ENCODE measurements at regions not wholly inside any gene's neighbourhood (a gene's known extent, or its start where the extent isn't known, plus 50 kb on each side); places are given as distances from the start of the nearest gene placed in this dataset.
"Not testable (repeated sequence)": the region's sequence is repeated elsewhere in the genome, so short reads cannot be mapped to it uniquely, and the experiment has no call there.

DNA sequence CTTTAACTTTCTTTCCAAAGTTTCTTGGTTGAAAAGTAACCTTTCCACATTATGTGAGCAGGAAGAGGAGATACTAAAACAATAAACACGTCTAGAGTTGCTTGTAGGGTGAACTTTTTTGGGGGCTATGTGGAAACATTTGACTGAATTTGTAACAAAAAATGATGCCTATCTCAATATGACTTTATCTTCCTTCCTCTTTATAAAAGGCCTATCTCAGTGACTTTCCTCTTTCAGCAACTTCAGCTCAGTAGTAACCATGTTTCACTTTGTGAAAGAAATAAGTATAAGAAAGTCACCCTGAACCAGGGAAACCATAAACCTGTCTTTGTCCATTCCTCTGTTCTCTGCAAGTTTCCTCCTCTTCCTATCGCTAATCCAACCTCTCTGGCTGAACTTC, 124.7 kb upstream of the TMEM164 start:
- DNase-seq (ENCODE audit: low spot score) = no peak

DNA sequence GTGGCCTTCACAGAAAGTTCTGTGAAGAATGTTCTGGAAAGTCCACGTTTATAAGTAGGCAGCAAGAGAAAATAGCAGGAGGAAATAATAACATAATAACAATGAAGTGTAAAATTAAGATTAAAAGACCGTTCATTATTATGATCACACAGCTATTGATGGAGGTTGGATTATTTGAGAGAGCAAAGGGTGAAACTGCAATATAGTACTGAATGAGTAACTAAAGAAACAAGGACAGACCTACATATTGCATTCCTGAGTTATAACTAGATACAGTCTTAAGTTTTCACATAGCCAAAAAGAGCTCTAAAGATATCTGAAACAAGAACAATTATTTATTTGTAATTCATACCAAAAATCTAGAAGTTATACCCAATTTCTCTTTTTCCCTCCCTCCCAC, 122.9 kb upstream of the TMEM164 start:
- DNase-seq (ENCODE audit: low spot score) = no peak

DNA sequence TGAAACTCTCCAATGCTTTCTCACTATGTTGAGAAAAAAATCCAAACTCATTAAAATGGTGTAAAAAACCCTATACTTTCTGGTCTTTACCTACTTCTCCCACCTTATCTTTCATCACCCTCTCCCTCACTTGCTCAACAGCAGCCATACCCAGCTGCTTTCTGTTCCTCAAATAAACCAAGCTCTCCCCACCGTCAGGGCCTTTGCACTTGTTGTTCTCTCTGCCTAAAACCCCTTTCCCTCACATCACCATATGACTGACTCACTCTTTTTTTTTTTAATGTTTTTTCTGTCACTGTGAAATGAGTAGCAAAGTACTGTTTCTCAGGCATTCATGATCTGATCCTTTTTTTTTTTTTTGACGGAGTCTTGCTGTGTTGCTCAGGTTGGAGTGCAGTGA, 122.3 kb upstream of the TMEM164 start:
- no peak for DNase-seq (ENCODE audit: low spot score)

DNA sequence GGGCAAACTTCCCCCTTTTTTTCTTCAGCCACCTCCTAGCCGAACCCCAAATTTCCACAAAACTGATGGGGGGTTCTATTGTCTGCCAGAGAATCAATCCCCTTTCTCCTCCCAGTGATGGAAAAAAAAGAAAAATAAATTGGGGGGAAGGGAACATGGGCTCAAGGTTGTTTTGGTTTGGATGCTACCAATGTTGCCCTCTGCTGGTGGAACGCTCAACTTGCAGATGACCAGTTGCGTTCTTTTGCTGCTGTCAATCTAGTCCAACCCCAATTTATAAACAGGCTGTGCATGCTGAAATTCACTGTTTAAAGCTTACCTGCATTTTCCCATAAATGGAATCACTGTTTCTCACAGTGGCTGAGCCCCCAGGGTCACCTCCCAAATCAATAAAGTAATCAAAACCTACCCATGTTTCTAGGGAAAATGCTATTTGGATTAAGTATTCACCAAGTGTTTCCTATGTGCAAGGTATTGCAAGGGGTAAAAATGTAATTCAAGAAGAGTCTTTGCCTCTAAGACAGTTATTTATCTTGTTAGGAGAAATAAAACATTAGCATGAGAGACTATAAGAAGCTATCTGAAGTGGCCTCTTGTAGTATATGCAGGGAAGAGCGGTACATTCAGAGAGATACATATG, 116.7 kb upstream of the TMEM164 start:
- peak; percentile 50 for DNase-seq (ENCODE audit: low spot score)

DNA sequence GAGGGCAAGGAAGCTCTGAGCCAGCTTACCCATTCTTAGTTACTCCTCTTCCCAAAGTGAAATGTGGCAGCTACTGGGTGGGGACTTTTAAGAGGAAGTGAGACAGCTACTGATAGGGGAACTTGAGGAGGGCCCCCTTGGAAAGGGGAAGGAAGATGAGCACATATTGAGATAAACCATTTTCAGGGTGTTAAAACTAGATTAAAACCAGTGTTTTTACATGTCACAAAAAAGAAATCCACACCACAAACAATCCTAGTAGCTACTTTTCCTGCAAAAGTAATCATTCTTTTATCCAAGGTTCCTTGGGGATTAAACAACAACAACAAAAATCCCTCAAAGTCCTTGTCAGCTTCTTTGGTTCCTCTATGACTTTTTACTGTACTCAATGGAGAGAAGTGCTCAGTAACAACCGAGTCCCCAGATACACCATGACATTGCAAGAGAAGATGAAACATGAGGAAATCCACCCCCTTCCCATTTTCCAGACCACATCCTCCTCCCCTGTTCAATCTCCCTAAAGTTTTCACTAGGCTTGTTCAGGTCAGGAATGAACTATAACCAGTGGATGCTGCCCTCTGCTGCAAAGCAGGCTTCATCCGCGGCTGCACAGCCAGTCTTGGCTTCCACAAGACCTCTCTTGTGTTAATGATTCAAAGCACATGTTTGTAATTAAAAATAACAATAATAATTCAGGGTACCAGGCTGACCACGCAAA, 113.5 kb upstream of the TMEM164 start:
- peak; percentile 14 for DNase-seq (ENCODE audit: low spot score)

DNA sequence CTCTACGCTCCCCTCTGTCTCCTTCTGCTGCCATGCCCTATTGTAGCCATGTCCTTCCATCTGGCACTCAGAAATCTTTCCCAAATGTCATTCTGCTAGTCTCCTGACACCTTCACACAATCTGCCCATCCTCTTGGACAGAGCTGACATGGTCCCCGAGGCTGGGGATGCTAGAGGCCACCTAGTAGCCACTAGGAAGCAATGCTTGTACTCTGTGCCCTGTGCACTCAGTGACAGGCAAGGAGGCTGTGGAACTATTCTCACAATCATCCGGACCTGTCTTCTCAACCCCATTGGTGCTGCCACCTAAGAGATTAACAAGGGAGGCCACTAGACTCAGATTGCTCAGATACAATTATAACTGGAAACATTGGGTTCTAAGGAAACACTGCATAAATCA, 112.6 kb upstream of the TMEM164 start:
- DNase-seq (ENCODE audit: low spot score) = no peak

DNA sequence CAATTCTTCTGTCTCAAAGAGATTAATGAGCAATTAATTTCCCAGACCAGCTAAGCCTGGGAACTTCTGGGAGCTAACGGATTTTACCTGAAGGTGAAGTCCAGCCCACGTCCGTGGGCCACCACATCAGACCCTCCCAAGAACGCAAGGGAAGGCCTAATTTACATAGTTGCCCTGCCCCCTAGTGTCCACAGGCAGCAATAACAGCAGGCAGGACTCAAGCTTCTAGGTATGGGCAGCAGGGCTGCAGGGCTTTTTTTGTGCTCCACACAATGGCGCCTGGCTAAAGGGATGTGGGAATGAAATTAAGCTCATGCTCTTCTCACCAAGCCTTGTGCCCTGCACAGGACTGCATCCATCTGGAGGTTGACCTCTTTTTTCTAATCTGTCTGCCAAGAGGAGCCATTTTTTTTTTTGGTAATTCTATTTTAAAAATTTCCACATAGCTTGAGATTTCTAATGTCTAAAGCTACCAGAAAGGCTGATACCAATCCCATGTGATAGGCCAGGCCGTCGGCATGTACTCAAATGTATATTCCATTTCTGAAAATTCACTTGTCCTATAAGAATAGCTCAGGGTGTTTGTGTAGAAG, 111.9 kb upstream of the TMEM164 start:
- peak; percentile 63 for DNase-seq (ENCODE audit: low spot score)

DNA sequence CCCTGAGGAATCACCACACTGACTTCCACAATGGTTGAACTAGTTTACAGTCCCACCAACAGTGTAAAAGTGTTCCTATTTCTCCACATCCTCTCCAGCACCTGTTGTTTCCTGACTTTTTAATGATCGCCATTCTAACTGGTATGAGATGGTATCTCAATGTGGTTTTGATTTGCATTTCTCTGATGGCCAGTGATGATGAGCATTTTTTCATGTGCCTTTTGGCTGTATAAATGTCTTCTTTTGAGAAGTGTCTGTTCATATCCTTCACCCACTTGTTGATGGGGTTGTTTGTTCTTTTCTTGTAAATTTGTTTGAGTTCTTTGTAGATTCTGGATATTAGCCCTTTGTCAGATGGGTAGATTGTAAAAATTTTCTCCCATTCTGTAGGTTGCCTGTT, 106.9 kb upstream of the TMEM164 start:
- DNase-seq (ENCODE audit: low spot score) = not testable (repeated sequence)

DNA sequence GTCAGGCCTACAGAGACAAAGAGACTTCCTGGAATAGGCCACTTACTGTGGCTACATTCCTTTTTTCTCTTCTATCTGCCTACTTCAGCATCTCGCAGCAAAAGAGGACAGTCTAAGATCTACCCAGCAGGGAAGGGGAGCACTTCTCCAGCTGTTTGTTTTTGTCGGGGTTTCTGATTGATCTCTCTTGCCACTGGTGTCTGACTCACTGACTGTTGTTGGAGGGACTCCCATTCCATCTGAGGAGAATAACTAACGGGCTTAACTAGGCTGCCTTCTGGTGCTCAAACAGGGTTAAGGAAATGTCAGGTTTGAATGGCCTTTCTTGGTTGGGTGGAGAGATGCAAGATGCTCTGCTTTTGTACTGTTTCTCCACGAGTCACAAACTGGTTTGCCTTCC, 100.2 kb upstream of the TMEM164 start:
- DNase-seq (ENCODE audit: low spot score) = no peak

DNA sequence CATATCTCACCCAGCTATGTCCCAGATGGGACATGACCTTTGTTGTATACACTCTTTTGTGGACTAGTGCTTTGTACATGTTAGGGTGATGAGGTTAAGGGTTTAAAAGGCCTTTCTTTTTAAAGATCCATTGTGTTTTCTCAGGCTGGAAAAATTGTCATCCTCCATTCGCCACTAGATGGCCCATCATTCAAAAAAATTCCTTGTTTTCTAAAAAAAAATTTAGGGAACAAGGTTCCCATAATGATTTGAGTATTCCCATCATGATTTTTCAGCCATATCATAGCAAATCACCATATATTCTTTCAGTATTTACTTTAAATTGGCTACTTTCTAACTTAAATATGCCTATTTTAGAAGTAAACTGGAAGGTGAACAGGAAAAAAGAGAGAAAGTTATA, 91.9 kb upstream of the TMEM164 start:
- no peak for DNase-seq (ENCODE audit: low spot score)

DNA sequence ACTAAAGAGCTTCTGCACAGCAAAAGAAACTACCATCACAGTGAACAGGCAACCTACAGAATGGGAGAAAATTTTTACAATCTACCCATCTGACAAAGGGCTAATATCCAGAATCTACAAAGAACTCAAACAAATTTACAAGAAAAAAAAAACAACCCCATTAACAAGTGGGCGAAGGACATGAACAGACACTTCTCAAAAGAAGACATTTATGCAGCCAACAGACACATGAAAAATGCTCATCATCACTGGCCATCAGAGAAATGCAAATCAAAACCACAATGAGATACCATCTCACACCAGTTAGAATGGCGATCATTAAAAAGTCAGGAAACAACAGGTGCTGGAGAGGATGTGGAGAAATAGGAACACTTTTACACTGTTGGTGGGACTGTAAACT, 89.9 kb upstream of the TMEM164 start:
- not testable (repeated sequence) for DNase-seq (ENCODE audit: low spot score)

DNA sequence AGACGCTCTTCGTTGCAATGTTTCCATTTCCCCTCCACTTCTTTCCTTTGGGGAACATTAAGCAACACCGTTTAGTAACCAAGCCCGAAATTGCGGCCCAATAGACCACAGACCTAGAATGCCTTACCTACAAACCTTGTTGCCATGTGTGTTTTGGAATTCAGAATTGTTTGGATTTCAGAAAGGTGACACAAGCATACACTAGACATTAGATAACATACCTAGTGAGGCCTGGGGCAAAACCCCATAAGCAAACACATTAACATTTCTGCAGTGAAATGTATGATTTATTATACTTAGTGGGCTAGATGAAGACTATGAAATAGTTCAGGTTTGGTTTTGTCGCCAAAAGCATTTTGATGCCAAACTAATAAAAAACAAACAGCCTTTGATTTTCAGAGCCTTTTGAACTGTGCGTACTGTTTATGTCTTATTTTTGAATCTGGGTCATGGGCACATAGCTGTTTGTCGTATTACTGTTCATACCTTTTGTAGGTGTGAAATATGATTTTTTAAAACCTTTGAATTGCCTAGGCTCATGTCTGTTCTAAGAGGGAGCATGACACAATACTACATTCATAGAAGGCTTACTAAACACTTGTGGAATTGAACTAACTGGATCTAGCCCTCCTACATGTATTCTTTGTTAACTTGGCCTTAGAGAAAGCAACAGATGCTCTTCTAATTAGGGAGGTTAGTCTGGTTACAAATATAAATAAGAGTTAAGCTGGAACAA, 88.6 kb upstream of the TMEM164 start:
- no peak for DNase-seq (ENCODE audit: low spot score)

DNA sequence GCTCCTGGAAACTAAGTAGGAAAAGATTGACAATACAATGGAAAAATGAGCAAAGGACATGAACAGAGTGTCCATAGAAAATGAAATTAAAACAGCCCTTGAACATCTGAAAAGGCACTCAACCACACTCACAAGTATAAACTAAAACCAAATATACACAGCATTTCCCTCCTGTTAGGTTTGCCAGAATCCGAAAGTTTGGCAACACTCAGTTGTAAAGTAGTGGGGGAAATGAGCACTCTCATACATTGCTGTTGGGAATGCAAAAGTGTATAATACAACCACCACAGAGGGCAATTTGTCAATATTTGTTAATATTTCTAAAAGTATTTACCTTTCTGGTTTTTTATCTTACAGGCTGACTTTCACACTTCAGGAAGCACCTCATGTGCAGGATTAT, 84.2 kb upstream of the TMEM164 start:
- no peak for DNase-seq (ENCODE audit: low spot score)

DNA sequence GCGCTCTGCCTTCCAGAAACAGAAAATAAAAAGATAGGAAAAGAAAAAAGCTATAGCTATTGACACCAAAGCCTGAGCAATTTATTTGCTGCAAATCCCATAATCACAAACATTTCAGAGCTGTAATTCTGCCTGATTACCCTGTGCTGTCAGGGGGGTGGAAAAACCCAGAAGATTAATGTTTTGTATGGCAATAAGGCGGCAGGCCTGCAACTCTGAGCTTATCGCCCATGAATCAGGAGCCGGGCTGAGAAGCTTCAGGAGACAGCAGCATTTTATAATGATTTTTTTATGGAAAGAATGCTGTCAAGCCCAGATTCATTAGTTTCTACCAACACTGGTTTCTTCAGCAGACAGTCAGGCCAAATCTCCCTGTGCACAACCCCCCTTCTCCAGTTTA, 82.6 kb upstream of the TMEM164 start:
- DNase-seq (ENCODE audit: low spot score) = no peak

DNA sequence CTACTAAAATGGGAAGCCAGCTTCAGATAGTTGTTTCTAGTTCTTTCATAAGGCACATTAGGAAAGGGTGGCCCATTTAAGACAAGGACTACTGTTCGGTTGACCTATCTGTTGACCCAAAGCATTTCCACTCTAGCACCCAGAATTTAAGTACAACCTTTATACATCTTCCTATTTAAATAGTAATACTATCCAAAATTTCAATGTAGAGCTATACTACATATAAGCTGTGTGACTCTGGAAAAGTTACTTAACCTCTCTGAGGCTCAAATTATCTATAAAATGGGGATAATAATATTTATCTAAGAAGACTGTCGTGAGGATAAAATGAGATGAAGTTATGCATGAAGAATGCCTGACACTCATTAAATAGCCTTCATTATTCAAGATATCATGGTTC, 82.0 kb upstream of the TMEM164 start:
- DNase-seq (ENCODE audit: low spot score) = no peak

DNA sequence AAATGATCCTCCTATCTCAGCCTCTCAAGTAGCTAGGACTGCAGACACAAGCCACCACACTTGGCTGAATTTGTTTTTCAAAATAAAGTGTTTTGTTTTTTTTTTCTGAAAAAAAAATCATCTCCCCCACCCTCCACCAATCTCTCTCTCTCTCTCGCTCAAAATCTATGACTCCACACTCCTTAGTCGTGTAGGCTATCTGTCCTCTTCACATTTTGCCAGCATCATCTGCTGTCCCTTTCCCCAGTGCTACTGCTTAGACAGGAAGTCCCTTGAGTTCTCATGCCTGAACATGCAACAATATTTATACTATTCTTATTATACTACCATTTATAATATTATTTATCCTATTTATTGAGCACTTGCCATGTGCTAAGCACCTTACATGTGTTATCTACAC, 80.7 kb upstream of the TMEM164 start:
- DNase-seq (ENCODE audit: low spot score) = no peak

DNA sequence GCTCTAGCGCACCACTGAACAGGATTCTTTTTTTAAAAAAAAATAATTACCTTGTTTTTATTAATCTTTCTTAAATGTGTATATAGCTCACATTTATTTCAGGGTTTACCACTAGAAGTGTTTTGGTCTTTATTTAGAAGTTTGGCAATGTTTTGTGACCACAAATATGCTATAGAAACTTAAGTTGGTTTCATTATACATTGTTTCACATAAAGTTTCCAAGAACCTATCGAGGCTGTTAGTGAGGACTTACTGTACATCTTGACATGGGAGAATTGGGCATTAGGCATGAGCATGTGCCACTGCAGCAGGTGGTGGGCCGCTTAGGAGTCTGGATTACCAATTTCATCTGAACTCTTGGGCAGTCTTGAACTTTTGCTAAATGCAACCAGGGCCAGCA, 77.9 kb upstream of the TMEM164 start:
- DNase-seq (ENCODE audit: low spot score) = not testable (repeated sequence)

DNA sequence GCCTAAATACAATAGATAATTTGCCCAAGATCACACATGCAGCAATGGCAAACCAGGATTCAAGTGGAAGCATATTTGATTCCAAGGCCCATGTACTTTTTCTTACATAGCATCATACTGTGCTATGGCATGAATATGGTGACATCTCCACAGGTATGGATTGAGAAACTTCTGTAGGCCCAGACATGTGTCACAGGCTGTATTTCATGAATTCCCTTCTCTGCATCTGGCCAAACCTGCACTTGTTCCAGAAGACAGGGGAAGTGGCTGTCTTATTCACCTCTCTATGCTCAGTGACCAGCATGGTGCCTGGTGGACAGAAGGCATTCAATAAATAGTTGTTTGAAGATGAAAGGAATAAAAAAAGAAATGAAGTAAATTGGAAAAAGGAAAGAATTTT, 77.3 kb upstream of the TMEM164 start:
- DNase-seq (ENCODE audit: low spot score) = no peak

DNA sequence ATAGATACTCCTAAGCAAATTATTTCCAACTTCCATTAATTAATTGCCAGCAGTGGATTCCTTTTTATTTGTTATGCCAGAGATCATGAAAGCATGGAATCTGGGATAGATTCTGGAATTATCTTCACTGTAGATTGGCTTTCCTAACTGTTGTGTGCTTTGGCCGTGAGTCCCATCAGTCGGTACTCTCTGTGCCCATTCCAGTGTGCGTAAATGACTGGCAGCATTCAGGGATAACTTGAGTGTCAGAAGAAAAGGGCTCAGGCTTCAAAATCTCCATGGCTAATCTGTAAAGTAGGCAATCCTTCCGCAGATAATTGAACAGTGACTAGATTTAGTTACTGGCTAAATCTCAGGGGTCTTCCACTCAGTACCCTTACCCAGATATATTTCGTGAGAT, 76.8 kb upstream of the TMEM164 start:
- DNase-seq (ENCODE audit: low spot score) = no peak

DNA sequence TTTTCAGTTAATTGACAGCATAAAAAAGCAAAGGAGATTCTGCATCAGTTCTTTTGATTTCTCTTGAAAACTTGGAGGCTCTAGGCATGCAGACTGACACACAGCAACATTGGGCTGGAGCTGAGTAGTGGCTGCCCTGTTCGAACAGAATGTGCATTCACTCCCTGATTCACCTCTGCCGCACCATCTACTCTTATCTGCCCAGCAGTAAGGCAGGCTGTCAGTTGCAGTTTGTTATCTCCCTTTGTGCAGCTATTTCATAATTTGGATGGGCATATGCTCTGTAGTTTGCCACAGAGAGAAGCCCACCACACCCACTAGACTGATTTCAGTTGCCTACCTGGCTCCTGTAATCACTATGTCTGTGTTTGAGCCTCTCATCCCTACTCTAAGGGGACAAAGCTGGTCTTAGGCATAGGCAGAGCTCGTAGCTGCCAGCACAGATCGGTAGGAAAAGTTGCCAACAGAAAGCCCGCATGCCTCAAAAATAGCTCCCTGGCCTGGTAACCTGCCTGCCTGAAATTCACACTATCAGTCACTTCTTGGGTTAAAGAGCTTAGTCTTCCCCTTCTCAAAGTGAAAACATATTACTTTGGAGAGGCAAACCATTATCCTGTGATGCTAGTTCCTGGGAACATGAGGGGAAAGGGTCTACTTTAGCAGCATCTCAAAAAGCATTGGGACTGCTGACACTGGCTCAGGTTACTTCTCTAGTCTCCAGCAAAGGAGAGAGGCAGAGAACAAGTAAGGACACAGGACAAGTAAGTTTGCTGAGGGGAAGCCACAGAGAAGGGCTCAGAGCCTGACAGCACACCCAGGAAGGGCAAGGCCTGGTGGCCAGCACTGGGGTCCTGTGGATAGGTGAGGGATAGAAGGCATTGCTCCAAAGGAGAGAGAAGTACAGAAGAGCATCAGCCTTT, 75.9 kb upstream of the TMEM164 start:
- DNase-seq (ENCODE audit: low spot score) = no peak

DNA sequence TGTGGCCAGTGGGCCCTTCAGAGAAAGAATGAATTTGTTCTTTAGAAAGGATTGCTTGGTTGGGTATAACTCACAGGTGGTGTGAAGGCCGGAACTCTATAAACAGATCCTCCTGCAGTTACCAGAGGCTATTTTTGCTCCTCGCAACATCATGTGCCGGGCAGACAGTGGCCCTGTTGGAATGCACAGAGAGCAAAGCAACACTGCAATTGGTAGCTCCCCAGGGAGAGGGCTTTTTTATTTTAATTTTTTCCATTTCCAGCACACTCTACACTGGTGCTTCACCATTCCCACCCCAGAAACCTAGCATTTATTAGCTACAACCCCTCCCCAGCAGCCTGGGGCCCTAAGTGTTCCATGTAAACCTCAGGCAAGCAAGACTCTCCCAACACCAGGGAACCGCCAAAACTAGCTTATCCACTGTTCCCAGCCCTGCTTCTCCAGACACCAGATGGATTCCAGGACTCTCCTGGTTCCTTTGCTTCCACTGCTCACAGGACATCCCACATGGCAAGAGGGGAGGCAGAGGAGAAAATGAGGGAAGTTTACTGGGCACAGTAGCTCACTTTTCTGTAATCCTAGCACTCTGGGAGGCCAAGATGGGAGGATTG, 75.1 kb upstream of the TMEM164 start:
- DNase-seq (ENCODE audit: low spot score) = no peak
